GM23248 (cell line): ENCODE measurements at regions not wholly inside any gene's neighbourhood (a gene's known extent, or its start where the extent isn't known, plus 50 kb on each side); places are given as distances from the start of the nearest gene placed in this dataset.

Experiments
- DNase-seq: peaks from one replicate; pipeline ENCODE4 v3.0.0-alpha.2; 2015
- H2AFZ ChIP-seq: fragments of 200-600 bp; sonication (generic); 2 replicates; pipeline ENCODE4 v1.6.1; 2016; ENCODE audit warnings: antibody characterized with exemption
- H3F3A ChIP-seq: fragments of 200-600 bp; sonication (generic); 2 replicates; pipeline ENCODE4 v1.6.1; 2016; ENCODE audit warnings: mild to moderate bottlenecking, antibody characterized with exemption, mixed run types; ENCODE audit not compliant: insufficient read depth
- H3K27ac ChIP-seq: fragments of 200-600 bp; sonication (generic); 2 replicates; pipeline ENCODE4 v1.5.1; 2016; ENCODE audit warnings: mild to moderate bottlenecking
- H3K27me3 ChIP-seq: fragments of 200-600 bp; sonication (generic); replicated peaks from 2 replicates; pipeline ENCODE4 v1.6.1; 2016; ENCODE audit warnings: mild to moderate bottlenecking; ENCODE audit not compliant: insufficient read depth
- H3K36me3 ChIP-seq: fragments of 200-600 bp; sonication (generic); 2 replicates; pipeline ENCODE4 v1.6.1; 2016; ENCODE audit warnings: low read depth, mild to moderate bottlenecking
- H3K4me1 ChIP-seq: fragments of 200-600 bp; sonication (generic); 2 replicates; pipeline ENCODE4 v1.6.1; 2016; ENCODE audit warnings: mild to moderate bottlenecking; ENCODE audit not compliant: insufficient read depth
- H3K4me2 ChIP-seq: fragments of 200-600 bp; sonication (generic); one replicate; pipeline ENCODE4 v1.6.1; 2016; ENCODE audit warnings: mild to moderate bottlenecking; ENCODE audit not compliant: unreplicated experiment
- H3K4me3 ChIP-seq: fragments of 200-600 bp; sonication (generic); 2 replicates; pipeline ENCODE4 v1.5.1; 2016; ENCODE audit warnings: mild to moderate bottlenecking
- H3K79me2 ChIP-seq: fragments of 200-600 bp; sonication (generic); 2 replicates; pipeline ENCODE4 v1.6.1; 2016; ENCODE audit warnings: mild to moderate bottlenecking; ENCODE audit not compliant: insufficient read depth
- H3K9ac ChIP-seq: fragments of 200-600 bp; sonication (generic); 2 replicates; pipeline ENCODE4 v1.6.1; 2016; ENCODE audit warnings: mild to moderate bottlenecking
- H3K9me2 ChIP-seq: fragments of 200-600 bp; sonication (generic); 2 replicates; pipeline ENCODE4 v1.6.1; 2016; ENCODE audit warnings: mixed run types, mild to moderate bottlenecking, moderate library complexity; ENCODE audit not compliant: insufficient read depth
- H3K9me3 ChIP-seq: fragments of 200-600 bp; sonication (generic); one replicate; pipeline ENCODE4 v1.6.1; 2017; ENCODE audit warnings: low read depth
- H4K20me1 ChIP-seq: fragments of 200-600 bp; sonication (generic); 2 replicates; pipeline ENCODE4 v1.6.0; 2016; ENCODE audit not compliant: insufficient read depth
- EZH2 ChIP-seq: fragments of 200-600 bp; sonication (generic); IDR thresholded peaks from 2 replicates; pipeline ENCODE4 v1.6.1; 2018; ENCODE audit warnings: antibody characterized with exemption, mild to moderate bottlenecking; ENCODE audit not compliant: insufficient read depth, poor library complexity, severe bottlenecking
- EZH2phosphoT487 ChIP-seq: fragments of 200-600 bp; sonication (generic); IDR thresholded peaks from 2 replicates; pipeline ENCODE4 v1.6.1; 2018; ENCODE audit warnings: antibody characterized with exemption, moderate library complexity, mild to moderate bottlenecking, low read depth; ENCODE audit not compliant: insufficient read depth
- WGBS, 2 experiments: methylation state at CpG; one replicate each; pipeline ENCODE4 v1.1.6; 2015 to 2017; ENCODE audit warnings: low lambda C conversion rate in 2 of 2, low coverage in 1 of 2; ENCODE audit errors: missing lambda C conversion rate in 2 of 2; 5-methylcytosine and 5-hydroxymethylcytosine counted together
- in situ Hi-C: fragments of 300-500 bp; cut with MboI; formaldehyde crosslinking; loops from 2 replicates; pipeline ENCODE4 v1.15.0; 2020

DNA sequence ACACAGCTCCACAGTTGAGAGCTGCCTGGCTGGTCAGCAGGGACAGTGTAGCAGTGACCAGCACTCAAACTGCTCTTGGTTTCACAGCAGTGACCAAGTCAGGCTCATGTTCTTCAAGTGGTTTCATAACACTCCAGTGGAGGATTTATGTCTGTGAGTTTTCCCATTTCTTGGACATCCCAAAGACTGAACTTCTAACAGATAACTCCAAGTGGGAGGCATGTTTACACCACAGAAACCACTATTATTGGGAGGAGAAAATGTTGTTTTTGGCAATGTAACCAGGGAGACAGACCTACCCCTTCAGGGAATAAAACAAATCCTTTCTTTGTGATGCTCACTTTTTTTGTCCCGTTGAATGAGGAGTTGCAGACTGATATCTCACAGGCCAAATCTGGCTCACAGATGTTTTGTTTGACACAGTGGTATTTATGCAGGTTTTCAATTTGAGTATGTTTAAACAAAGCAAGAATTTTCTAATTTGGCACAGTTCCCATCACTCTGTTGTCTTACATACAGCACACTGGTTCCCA lies 141.5 kb downstream of the RMI1 start:
- Histone ChIP-seq H3K27me3 (no peaks in the 10 kb centered on the region), H3K79me2 (no peaks in the 10 kb centered on the region), H3K4me3 (no peak overlapping the region), H3K27ac (no peak overlapping the region), H4K20me1 (no peaks in the 10 kb centered on the region), H3K9me2 (no peaks in the 10 kb centered on the region), H2AFZ (no peak overlapping the region), H3K4me1 (no peaks in the 10 kb centered on the region), H3K9me3 (no peaks in the 10 kb centered on the region), H3K36me3 (no peaks in the 10 kb centered on the region), H3F3A (no peaks in the 10 kb centered on the region), H3K9ac (no peak overlapping the region), H3K4me2 (no peak overlapping the region)
- 38 to 52% methylated on average over 1 of the region's 1 CpG for WGBS, 2 experiments
- TF ChIP-seq EZH2phosphoT487 (no peak), EZH2 (no peak)
- no peak for DNase-seq
- in situ Hi-C loops: no loop called here

- no peak overlapping the region for H2AFZ ChIP-seq
- H3K27me3 ChIP-seq: no peaks in the 10 kb centered on the region
- no peak for DNase-seq
- H3K4me3 ChIP-seq: no peak overlapping the region
- in situ Hi-C loops: no loop called here
- no peaks in the 10 kb centered on the region for H3K9me2 ChIP-seq
- TF ChIP-seq EZH2 (no peak), EZH2phosphoT487 (no peak)
- WGBS, 2 experiments: 29 to 30% methylated on average over 1 of the region's 1 CpG
- no peaks in the 10 kb centered on the region for H3F3A ChIP-seq
- H3K27ac ChIP-seq: no peak overlapping the region
- no peaks in the 10 kb centered on the region for H3K79me2 ChIP-seq
- no peaks in the 10 kb centered on the region for H4K20me1 ChIP-seq
- no peak overlapping the region for H3K9ac ChIP-seq
- no peaks in the 10 kb centered on the region for H3K36me3 ChIP-seq
- H3K4me2 ChIP-seq: no peak overlapping the region
- no peaks in the 10 kb centered on the region for H3K4me1 ChIP-seq
- no peaks in the 10 kb centered on the region for H3K9me3 ChIP-seq
Observed at GRCh38 chr9:84122572-84122971, 142.0 kb downstream of the RMI1 start.

DNA sequence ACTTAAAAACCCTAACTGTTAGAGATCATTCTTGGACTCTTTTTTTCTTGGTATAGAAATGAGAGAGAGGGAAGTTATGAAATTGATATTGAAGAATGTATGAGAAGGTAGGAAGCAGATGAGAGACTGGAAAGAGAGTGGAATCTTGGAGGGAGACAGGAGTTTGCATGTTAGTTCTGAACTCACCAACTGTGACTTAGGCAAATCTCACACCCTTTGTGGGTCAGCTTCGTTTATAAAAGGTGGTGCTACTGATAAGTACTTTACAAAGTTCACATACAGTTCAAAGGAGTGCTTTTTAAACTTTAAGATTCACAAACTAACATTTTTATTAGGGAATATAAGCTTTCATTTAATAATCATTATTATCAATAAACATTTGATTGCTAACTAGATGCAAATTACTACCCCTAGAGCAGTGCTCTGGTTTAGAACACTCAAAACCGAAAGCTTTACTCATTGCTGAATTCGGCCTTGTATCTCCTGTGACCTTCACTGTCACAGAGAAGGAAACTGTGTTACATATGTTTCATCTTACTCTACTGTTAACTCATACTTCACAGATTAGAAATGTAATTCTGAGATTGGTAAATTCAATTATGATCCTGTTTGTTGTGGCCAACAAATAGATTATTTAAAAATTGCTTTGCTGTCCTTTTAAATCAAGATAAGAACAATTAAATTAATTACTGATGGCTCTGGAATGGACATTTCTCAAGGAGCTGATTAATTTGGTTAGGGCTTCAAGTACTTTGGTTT lies 143.2 kb downstream of the RMI1 start:
- Histone ChIP-seq H2AFZ (no peak overlapping the region), H3K27ac (no peak overlapping the region), H3K79me2 (no peaks in the 10 kb centered on the region), H3K4me1 (no peaks in the 10 kb centered on the region), H3K4me3 (no peak overlapping the region), H3F3A (no peaks in the 10 kb centered on the region), H3K9ac (no peak overlapping the region), H3K4me2 (no peak overlapping the region), H3K9me3 (no peaks in the 10 kb centered on the region), H3K9me2 (no peaks in the 10 kb centered on the region), H4K20me1 (no peaks in the 10 kb centered on the region), H3K27me3 (no peaks in the 10 kb centered on the region), H3K36me3 (no peaks in the 10 kb centered on the region)
- in situ Hi-C loops: no loop called here
- no peak for TF ChIP-seq EZH2phosphoT487
- TF ChIP-seq EZH2: no peak
- DNase-seq: no peak
- 49 to 55% methylated on average over 3 of the region's 3 CpGs for WGBS, 2 experiments

DNA sequence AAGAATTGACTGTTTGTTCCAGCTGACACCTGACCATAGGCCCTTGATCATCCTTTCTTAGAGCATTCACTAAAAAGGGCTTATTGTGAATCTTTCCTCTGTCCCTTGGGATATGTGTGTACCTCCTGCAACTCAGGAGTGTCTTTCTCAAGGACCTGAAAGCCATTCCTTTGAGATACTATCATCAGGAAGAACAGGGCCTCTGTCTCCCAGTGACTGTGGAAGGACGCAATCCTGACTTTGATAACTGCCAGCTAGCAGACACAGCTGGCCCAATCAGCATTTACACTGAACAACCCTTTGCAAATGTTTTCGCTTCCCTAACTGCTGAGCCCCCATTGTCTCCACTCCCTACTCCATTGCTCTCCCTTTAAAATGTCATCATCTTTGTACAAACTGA lies 144.4 kb downstream of the RMI1 start:
- Histone ChIP-seq H3K9me2 (no peaks in the 10 kb centered on the region), H3K79me2 (no peaks in the 10 kb centered on the region), H3F3A (no peaks in the 10 kb centered on the region), H4K20me1 (no peaks in the 10 kb centered on the region), H3K4me3 (no peak overlapping the region), H3K36me3 (no peaks in the 10 kb centered on the region), H3K4me1 (no peaks in the 10 kb centered on the region), H3K27ac (no peak overlapping the region), H3K9me3 (no peaks in the 10 kb centered on the region), H3K9ac (no peak overlapping the region), H2AFZ (no peak overlapping the region), H3K4me2 (no peak overlapping the region), H3K27me3 (no peaks in the 10 kb centered on the region)
- whole genome bisulfite sequencing, 2 experiments: 82 to 88% methylated on average over 2 of the region's 2 CpGs
- DNase-seq: no peak
- no peak for TF ChIP-seq EZH2phosphoT487
- TF ChIP-seq EZH2: no peak
- in situ Hi-C loops: no loop called here
